HepG2 (cell line): ENCODE measurements at regions not wholly inside any gene's neighbourhood (a gene's known extent, or its start where the extent isn't known, plus 50 kb on each side); places are given as distances from the start of the nearest gene placed in this dataset.

Experiments used
- ATAC-seq: fragments of 200-7000 bp; cut with Tn5 transposase; 3 replicates; pipeline ENCODE4 v1.9.1; 2020; ENCODE audit warnings: mild to moderate bottlenecking, moderate library complexity
- BruUV-seq: library from RNA; stranded (reverse); fragments of 400-500 nt; replicated peaks from 2 replicates; lab custom pipeline; 2021; lab: Mats Ljungman, UMichigan
- CTCF ChIA-PET: fragments of 300-600 bp; formaldehyde crosslinking; extraction: SDS; loops from one replicate; lab custom pipeline; 2021; ENCODE audit warnings: low total read pairs, inconsistent platforms, low intra/inter-chr PET ratio; lab: Yijun Ruan, JAX
- POLR2A ChIA-PET: fragments of 350-600 bp; sonication (Branson Sonifier 250); formaldehyde crosslinking; loops from one replicate; lab custom pipeline; 2020; ENCODE audit warnings: antibody characterized with exemption, inconsistent platforms; lab: Yijun Ruan, JAX
- DNase-seq: peaks from one replicate; pipeline ENCODE4 v3.0.0-alpha.2; 2015; ENCODE audit warnings: low spot score
- FAIRE-seq: peaks from 3 replicates; lab custom pipeline; 2011; peaks lifted over from hg19 to GRCh38; lab: Jason Lieb, UNC
- H2AFZ ChIP-seq: one replicate; pipeline ENCODE4 v1.6.1; 2011; ENCODE audit warnings: low read length, inconsistent platforms
- H3K27ac ChIP-seq: fragments of 300-600 bp; 3 replicates; pipeline ENCODE4 v1.8.0; 2011; ENCODE audit warnings: mixed run types, mild to moderate bottlenecking, mixed read lengths, low read length, inconsistent platforms; ENCODE audit not compliant: insufficient read depth; ENCODE audit errors: extremely low read length
- H3K27me3 ChIP-seq, 2 experiments: fragments of 200-600 bp in 1 of 2; 2 replicates in 1 of 2; 3 replicates in 1 of 2; pipeline versions ENCODE4 v1.6.0 to v1.8.0; 2011; ENCODE audit warnings: low read length in 2 of 2, mild to moderate bottlenecking in 2 of 2, moderate library complexity in 2 of 2, inconsistent platforms in 1 of 2; ENCODE audit not compliant: insufficient read depth in 2 of 2, control insufficient read depth in 1 of 2
- H3K36me3 ChIP-seq, 2 experiments: fragments of 200-600 bp in 1 of 2; replicated peaks in 1 of 2; 2 replicates in 1 of 2; 3 replicates in 1 of 2; pipeline versions ENCODE4 v1.5.1 to v1.8.0; 2011; ENCODE audit warnings: low read length in 2 of 2, inconsistent platforms in 1 of 2; ENCODE audit not compliant: insufficient read depth in 2 of 2, control insufficient read depth in 1 of 2
- H3K4me1 ChIP-seq: 2 replicates; pipeline ENCODE4 v1.5.1; 2012; ENCODE audit warnings: low read length, inconsistent platforms; ENCODE audit not compliant: insufficient read depth
- H3K4me2 ChIP-seq: 2 replicates; pipeline ENCODE4 v1.6.0; 2011; ENCODE audit warnings: low read depth, low read length, inconsistent platforms
- H3K4me3 ChIP-seq, 3 experiments: fragments of 200-600 bp in 1 of 3; sonication (generic), shearing (Covaris generic) in 1 of 3; replicated peaks in 1 of 3; 2 replicates each; pipeline ENCODE4 v1.5.1; 2011 to 2016; ENCODE audit warnings: low read length in 3 of 3, inconsistent platforms in 2 of 3, low read depth in 2 of 3, mild to moderate bottlenecking in 2 of 3, control low read depth in 1 of 3, mixed read lengths in 1 of 3; ENCODE audit not compliant: insufficient read depth in 1 of 3
- H3K79me2 ChIP-seq: one replicate; pipeline ENCODE4 v1.6.1; 2011; ENCODE audit warnings: low read length, inconsistent platforms; ENCODE audit not compliant: insufficient read depth
- H3K9ac ChIP-seq: 2 replicates; pipeline ENCODE4 v1.6.0; 2011; ENCODE audit warnings: mild to moderate bottlenecking, low read depth, low read length, inconsistent platforms; ENCODE audit not compliant: insufficient read depth
- H3K9me3 ChIP-seq: 2 replicates; pipeline ENCODE4 v1.5.1; 2012; ENCODE audit warnings: mild to moderate bottlenecking, low read length
- H4K20me1 ChIP-seq: 2 replicates; pipeline ENCODE4 v1.6.0; 2011; ENCODE audit warnings: inconsistent platforms, mild to moderate bottlenecking, low read length, moderate library complexity; ENCODE audit not compliant: insufficient read depth
- DBP ChIP-seq: sonication (generic); formaldehyde crosslinking; IDR thresholded peaks from 2 replicates; pipeline ENCODE4 v1.4.0; 2020; ENCODE audit warnings: missing genetic modification reagents; ENCODE audit errors: not compliant biosample characterization
- HES4 ChIP-seq: sonication (generic); formaldehyde crosslinking; IDR thresholded peaks from 2 replicates; pipeline ENCODE4 v1.9.0; 2021; ENCODE audit warnings: mild to moderate bottlenecking, missing genetic modification reagents, borderline replicate concordance
- HOXA9 ChIP-seq: sonication (generic); formaldehyde crosslinking; IDR thresholded peaks from 2 replicates; pipeline ENCODE4 v1.8.1; 2022; ENCODE audit warnings: missing genetic modification reagents, mild to moderate bottlenecking, moderate library complexity, borderline replicate concordance
- PHF5A ChIP-seq: IDR thresholded peaks from one replicate; pipeline ENCODE4 v1.6.1; 2018; ENCODE audit warnings: low read depth, missing genetic modification reagents; ENCODE audit not compliant: unreplicated experiment
- SIN3B ChIP-seq: fragments of 150-350 bp; IDR thresholded peaks from 2 replicates; pipeline ENCODE4 v1.6.1; 2014; ENCODE audit warnings: low read length
- TFDP1 ChIP-seq: IDR thresholded peaks from 2 replicates; pipeline ENCODE4 v1.6.1; 2016; ENCODE audit warnings: missing compliant biosample characterization, missing genetic modification reagents, borderline replicate concordance
- TIGD3 ChIP-seq: sonication (generic); formaldehyde crosslinking; IDR thresholded peaks from 2 replicates; pipeline ENCODE4 v1.5.1; 2020; ENCODE audit warnings: mild to moderate bottlenecking, missing genetic modification reagents, borderline replicate concordance
- ZNF567 ChIP-seq: sonication (generic); formaldehyde crosslinking; IDR thresholded peaks from 2 replicates; pipeline ENCODE4 v1.8.1; 2023; ENCODE audit warnings: mild to moderate bottlenecking, missing genetic modification reagents, borderline replicate concordance
- WGBS: methylation state at CpG from one replicate; pipeline ENCODE4 v1.1.6; 2017; ENCODE audit warnings: low lambda C conversion rate; 5-methylcytosine and 5-hydroxymethylcytosine counted together
- in situ Hi-C: cut with HindIII; loops from 2 replicates; pipeline ENCODE4 v1.10.0; 2017; ENCODE audit warnings: low pct_unique_long_range_greater_than_20kb; ENCODE audit not compliant: extremely low pct_ligation_motif_present
- intact Hi-C: fragments of 100-400 bp; cut with micrococcal nuclease; formaldehyde crosslinking; loops from one replicate; pipeline ENCODE4 v1.10.0; 2022; ENCODE audit not compliant: unreplicated experiment

GRCh38 chr7:35356495-35356894 is 102.6 kb upstream of the TBX20 start:
- FAIRE-seq (no peak), ATAC-seq (no peak), DNase-seq (no peak)
- intact Hi-C loops: no loop called here
- CTCF ChIA-PET: no interaction called here
- TF ChIP-seq HOXA9 (CRISPR knock-in tag) (no peak), TFDP1 (CRISPR knock-in tag) (no peak), SIN3B (no peak), PHF5A (no peak), HES4 (CRISPR knock-in tag) (no peak), ZNF567 (CRISPR knock-in tag) (no peak), DBP (CRISPR knock-in tag) (no peak), TIGD3 (CRISPR knock-in tag) (no peak)
- Histone ChIP-seq H3K9me3 (no peaks in the 10 kb centered on the region; the same call in 1 of the 2 replicates), H4K20me1 (no peaks in the 10 kb centered on the region), H3K27me3 (peaks cover 0 to 3% of the 10 kb centered on the region in 2 experiments; a peak in 1 of 5 replicates), H3K9ac (no peak overlapping the region), H3K4me2 (no peak overlapping the region), H3K36me3 (no peaks in the 10 kb centered on the region), H3K4me1 (no peaks in the 10 kb centered on the region), H3K27ac (no peak overlapping the region), H2AFZ (no peak overlapping the region), H3K79me2 (no peaks in the 10 kb centered on the region), H3K4me3 (no peak overlapping the region)
- in situ Hi-C loops: no loop called here
- 0% methylated on average over 4 of the region's 4 CpGs for WGBS
- POLR2A ChIA-PET: no interaction called here
- no TSS peak for BruUV-seq
